GM18498 (cell line): ENCODE measurements at regions not wholly inside any gene's neighbourhood (a gene's known extent, or its start where the extent isn't known, plus 50 kb on each side); places are given as distances from the start of the nearest gene placed in this dataset.
"Not testable (repeated sequence)": the region's sequence is repeated elsewhere in the genome, so short reads cannot be mapped to it uniquely, and the experiment has no call there.

Experiments
- ATAC-seq: cut with Tn5 transposase; IDR thresholded peaks from one replicate; pipeline ENCODE4 v1.9.1; 2021; ENCODE audit warnings: mild to moderate bottlenecking, moderate library complexity; ENCODE audit not compliant: unreplicated experiment

DNA sequence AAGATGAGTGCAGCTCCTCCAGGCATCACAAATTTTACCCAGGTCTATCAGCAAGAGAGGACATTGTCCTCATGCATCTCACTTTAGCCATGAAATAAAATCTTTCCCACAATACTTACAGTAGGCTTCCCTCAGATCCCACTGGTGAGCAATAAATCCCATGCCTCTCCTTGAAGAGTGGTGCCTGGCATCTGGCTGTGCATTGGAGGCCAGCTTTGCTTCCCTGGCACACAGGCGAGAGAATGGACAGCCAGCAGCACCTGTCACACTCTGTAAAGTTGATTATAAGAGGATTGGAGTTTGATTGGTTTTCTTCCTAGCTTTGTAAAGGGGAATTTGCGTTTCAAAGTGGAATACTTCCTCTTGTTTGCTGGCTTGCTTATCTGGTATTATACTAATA is 1153.9 kb downstream of the AACS start:
- ATAC-seq = no peak

DNA sequence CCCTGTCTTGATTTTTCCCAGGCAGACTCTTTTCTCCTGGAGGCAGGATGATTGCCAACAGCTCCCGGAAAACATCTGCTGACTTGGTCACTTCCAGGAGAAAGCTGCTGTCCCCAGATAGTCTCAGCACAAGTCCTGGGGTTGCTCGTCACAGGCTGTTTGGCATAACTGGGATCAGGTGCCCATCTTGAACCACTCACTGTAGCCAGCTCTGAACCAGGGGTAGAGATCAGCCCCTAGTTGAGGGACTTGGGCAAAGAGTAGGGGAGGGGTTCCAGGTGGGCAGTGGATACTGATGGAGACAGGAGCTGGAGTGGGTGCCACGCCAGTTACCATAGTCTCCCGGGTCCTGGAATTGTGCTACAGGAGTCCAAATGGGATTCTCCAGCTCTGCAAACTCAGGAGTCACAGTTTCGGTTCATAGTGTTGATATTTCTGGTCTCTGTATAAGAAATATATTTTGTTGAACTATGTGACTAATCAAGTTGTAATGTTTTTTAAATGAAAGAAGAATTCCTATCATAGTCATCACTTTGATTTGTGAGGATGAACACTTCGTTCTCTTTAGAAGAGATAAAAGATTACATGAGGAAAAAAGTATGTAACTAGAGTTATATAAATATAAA is 1154.5 kb downstream of the AACS start:
- no peak for ATAC-seq

DNA sequence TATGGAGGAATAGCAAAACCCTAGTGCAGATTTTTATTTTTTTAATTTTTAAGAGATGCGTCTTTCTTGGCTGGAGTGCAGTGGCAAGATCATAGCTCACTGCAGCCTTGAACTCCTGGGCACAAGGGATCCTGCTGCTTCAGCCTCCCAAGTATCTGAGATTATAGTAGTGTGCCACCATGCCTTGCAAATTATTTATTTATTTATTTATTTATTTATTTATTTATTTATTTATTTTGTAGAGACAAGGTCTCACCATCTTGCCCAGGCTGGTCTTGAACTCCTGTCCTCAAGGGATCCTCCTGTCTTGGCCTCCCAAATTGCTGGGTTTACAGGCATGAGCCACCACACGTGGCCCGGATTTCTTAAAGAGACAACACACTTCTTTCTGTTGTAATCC is 1158.8 kb downstream of the AACS start:
- no peak for ATAC-seq

DNA sequence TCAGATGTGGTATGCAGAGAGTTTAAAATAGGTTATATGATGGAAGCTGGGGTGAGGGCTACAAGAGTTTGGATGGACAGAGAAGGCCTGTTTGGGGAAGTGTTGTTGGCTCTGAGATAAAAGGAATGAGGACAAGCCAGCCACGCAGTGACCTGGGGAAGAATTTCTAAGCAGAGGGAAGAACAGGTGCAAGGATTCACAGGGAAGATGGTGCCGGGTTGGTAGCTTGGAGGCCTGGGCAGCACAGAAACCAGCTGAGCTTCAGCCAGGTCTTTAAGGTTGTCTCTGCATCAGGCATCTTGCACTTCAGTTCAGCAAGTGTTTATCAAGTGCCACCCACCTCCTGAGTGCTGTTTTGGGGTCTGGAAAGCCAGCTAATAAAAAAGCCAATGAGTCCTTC is 1163.7 kb downstream of the AACS start:
- ATAC-seq = no peak

DNA sequence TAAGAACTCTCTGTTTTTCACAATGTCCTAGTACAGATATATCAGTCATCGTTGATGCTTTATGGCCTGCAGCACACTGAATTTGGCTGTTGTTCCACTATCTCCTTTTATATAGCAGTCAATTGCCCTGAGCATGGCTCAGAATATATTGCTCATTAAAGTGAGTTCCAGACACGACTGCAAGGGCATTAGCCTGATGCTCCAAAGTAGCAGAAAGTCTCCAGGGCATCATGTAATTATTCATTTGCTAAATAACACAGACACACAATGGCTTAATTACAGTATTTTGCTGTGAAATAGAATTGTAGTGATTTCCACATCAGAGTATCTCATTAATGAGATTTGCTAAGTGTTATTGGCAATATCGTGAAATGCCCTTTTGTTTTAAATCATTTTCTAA is 1167.5 kb downstream of the AACS start:
- no peak for ATAC-seq

DNA sequence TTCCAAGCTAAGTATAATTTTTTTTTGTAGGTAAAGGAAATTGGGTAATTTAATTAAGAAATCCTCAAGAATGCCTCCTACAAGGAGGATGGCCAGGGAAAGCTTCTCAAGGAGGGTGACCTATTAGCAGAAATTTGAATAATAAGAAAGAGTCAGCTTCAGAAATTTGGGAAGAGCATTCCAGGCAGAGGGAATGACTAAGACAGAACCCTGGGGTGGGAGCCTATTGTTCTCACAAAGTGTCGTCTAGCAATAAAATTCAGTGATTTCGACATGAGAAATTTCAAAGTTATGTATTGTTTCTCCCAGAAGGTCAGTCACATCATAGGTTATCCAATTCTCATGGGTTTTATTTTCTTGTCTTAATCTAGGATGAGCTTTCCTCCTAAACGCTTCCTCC is 1168.4 kb downstream of the AACS start:
- no peak for ATAC-seq

DNA sequence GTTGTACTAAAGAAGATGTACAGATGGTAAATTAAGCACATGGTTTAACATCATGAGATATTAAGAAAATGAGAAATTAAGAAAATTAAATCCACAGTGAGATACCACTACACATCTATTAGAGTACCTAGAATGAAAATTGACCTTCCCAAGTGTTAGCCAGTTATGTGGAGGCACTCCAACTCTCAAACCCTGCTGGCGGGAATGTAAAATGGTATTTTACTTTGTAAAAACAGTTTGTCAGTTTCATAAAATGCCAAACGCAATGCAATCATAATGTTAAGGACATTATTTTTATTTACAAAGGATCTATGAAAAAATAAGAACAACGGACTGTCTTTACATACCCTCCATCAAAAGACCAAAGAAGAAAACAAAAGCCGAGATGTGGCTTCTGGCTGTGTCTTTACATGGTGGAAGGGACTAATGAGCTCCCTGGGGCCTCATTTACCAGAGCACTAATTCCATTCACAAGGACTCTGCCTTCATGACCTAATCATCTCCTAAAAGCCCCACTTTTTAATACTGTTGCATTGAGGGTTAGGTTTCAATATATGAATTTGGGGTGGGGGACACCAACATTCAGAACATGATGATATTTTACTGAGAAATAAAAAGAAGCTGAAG is 1178.7 kb downstream of the AACS start:
- no peak for ATAC-seq

DNA sequence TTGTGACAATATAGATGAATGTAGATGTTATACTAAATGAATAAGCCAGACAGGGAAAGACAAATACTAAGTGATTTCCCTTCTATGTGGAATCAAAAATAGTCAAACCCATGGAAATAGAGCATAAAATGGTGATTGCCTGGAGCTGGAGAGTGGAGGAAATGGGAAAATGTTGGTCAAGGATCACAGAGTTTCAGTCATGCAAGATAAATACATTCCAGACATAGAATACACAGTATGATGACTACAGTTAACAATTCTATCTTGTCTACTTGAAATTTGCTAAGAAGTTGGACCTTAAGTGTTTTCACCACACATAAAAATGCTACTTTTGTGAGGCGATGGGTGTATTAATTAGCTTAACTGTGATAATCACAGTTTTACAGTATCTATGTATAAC is 1182.7 kb downstream of the AACS start:
- no peak for ATAC-seq

DNA sequence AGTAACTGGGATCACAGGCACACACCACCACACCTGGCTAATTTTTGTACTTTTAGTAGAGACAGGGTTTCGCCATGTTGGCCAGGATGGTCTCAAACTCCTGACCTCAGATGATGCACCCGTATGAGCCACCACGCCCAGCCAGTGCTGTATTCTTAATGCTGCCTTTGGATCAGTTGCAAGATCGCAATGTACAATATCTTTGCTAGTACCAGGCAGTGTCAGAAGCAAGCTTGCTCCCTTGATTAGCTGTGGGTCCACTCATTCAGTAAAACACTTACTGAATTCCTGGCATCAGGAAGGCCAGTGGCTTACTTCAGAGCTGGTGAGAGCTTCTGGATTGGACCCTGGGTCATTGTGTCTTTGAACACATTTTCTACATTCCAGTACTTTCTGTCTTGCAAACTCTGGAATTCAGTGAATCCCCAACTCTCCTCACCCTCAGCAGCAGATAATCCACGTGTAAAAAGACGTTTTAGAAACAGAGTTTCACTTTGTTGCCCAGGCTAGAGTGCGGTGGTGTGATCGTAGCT is 1183.7 kb downstream of the AACS start:
- no peak for ATAC-seq

DNA sequence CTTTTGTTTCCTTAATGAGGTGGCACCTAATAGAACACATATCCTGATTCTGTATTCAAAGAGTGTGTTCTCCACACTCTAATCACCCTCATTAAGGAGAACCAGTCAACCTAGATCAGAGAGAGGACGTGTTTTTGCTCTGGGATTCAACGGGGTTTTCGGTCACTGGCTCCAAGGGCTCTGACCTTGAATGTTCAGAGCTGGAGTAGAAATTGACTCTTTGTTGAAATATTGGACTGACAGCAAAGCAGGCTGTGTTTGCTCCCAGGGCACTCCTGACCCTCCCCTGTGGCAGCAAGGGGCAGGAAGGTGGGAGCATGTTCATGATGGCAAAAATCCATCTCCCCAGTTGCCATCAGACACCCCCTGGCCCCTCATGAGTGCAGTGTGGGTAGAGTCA is 1193.0 kb downstream of the AACS start:
- ATAC-seq = no peak

DNA sequence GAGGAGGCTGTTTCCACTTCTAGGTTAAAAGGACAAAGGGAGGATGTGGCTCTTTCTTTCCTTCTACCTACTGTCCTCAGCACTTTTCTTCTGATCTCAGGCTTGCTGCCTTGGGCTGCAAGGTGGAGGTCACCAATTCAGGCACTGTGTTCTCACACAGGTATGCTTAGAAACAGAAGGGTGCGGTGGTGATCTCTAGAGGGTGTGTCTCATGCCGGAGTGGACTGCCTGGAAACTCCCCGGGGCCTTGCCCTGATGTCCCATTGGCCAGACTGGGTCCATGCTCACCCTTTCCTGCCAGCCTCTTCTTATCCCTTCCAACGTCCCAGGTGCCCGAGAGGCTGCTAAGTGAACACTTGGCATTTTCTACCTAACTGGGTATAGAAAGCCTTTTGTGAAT is 1197.6 kb downstream of the AACS start:
- no peak for ATAC-seq

DNA sequence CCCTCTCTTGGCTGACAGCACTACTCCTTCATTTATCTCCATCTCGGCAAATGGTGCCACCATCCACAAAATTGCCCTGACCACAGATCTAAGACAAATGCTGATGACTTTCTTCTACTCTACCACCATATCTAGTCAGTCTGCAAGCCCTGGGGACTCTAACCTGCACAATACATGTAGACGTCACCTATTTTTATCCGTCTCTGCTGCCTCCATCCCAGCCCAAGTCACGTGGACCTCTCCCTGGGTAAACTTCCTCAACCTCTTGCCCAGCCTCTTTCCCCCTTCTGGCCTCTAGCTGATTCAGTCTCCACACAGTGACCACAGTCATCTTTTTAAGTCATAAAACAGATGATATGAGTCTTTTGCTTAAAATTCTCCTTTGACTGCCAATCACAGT is 1203.0 kb downstream of the AACS start:
- ATAC-seq = no peak

DNA sequence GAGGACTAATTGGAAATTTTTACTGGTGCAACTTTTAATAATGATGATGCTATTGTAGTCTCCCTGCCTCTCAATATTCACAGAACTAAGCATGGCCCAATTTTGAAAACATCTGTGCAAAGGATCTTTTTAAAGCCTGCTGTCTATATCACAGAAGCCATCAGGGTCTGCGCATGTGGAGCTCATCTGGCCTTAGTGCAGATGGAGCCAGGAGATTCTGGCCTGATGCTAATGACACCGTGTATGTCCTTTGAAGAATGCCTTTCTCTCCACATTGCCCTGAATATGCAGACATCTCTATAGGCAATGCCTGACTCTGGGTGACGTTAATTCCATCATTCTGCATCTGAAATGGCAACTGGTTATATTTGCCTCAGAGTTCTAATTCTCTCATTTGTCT is 1205.9 kb downstream of the AACS start:
- ATAC-seq = no peak

DNA sequence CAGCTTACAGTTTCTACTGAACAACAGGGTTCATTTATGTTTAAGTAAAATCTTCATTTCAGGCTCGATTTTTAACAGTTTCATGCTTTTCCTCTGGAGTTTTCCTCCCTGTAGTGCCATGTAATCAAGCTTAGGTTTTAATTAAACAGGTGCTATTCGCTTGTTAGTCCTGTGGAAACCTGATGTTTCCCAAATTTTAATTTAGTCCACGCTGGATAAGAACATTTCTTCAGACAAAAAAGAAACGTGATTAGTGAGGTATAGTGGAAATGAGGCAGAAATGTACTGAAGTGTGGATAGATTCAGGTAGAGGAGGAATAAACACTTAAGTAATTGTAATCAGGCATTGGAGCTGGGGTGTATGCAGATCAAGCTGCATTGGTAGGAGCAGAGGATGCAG is 1217.5 kb downstream of the AACS start:
- ATAC-seq = no peak

DNA sequence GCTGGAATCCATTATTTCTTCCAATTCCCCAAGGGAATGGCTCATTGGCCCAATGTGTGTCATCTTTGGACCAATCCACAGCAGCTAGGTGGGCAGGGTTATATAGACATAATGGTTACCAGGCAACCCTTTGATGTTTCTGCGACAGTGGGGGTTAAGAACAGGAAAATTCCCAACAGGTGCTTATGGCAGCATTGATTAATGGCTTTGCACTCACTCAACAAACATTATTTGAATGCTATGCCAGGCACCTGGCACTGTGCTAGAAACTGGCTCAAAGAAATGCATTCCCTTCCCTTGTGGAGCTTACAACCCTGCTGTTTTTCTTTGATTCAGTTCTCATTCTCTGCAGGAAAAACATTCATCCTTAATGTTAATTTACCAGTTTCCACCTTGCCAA is 1221.0 kb downstream of the AACS start:
- no peak for ATAC-seq

DNA sequence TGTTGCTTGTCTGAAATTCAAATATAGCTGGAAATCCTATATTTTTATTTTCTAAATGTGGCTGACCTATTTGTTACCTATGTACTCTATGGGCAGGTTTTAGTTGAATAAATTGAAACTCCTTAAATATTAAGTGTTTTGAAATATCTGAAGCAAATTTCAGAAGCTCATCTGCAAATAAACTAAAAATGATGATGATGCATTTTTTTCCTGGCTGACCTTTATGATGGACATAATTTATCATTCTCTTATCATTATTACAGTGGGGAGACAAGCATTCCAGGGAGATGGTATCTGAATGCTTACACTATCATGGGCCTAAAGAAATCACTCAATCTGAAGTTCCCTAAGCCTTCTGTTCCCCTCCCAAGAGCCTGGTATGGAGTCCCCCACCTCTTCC is 1225.2 kb downstream of the AACS start:
- no peak for ATAC-seq

DNA sequence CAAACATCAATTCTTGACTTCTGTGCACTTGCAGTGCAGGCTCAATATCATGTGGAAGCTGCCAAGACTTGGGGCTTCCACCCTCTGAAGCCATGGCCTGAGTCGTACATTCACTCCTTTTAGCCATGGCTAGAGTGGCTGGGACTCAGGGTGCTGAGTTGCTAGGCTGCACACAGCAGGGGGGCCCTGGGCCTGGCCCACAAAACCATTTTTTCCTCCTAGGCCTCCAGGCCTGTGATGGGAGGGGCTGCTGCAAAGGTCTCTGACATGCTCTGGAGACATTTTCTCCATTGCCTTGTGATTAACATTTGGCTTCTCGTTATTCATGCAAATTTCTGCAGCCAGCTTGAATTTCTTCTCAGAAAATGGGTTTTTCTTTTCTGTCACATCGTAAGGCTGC is 1226.8 kb downstream of the AACS start:
- ATAC-seq = not testable (repeated sequence)

DNA sequence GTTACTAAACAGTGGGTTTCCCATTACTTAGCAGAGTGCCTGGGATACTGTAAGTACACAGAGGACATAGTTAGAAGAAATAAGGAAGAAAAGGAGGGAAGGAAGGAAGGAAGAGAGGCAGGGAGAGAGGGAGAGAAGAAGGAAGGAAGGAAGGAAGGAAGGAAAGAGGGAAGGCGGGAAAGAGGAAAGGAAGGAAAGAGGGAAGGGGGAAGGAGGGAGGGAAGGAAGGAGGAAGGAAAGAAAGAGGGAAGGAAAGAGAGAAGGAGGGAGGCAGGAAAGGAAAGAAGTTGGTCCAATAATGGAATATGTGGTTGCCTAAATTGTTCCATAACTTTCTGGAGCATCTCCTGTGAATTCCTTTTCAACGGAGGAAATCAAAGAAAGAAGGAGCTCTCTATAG is 1230.4 kb downstream of the AACS start:
- no peak for ATAC-seq

DNA sequence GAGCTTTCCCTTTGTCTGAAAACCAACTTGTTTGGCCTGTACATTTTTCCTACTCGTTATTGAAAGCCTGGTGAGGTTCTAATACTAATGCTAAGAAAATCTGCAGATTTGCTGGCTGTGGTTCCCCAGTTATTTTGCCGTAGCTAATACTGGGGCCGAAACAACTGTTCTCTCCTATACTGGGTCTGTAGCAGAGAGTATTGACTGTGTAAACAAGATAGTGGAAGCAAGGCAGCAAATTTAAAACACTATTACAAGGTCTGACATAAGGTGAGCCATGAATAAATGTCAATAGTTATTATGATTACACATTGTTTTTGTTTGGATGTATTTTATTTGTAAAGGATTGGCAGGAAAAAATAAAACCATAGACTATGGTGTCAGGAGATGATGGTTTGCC is 1244.0 kb downstream of the AACS start:
- ATAC-seq = no peak

DNA sequence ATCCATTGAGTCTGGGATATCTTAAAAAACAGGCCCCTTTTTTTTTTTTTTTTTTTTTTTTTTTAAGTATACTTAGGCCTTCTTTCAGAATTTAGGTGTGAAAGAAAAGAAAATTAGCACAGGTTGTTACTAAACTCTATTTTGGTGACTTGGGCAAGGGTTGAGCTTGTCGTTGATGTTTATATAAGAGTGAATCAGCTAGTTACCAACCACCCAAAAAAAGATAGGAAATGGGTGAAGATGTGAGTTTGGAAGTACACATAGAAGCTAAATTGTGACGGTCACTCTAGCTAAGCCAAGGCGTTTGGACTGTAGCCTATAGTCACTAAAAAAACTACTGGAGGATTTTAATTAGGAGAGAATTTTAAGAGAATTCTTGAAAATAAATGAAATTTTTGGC is 1247.2 kb downstream of the AACS start:
- no peak for ATAC-seq

DNA sequence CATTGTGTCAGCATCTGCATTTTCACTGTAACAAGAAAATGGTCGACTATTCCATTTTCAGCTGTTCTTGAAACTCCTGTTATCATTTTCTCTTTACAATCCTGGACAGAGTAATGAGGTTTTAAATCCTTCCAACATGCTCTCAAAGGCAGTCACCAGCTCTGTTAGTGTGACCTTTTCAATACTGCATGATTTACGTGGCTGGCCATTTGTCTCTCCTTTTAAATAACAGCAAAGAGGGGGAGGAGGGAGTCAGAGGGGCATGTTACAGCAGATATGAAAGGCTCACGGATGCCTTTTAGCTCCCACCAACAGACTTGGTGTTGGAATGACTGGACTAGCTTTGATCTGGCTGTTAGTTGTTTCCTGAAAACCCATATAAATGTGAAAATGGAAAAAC is 1251.2 kb downstream of the AACS start:
- no peak for ATAC-seq

DNA sequence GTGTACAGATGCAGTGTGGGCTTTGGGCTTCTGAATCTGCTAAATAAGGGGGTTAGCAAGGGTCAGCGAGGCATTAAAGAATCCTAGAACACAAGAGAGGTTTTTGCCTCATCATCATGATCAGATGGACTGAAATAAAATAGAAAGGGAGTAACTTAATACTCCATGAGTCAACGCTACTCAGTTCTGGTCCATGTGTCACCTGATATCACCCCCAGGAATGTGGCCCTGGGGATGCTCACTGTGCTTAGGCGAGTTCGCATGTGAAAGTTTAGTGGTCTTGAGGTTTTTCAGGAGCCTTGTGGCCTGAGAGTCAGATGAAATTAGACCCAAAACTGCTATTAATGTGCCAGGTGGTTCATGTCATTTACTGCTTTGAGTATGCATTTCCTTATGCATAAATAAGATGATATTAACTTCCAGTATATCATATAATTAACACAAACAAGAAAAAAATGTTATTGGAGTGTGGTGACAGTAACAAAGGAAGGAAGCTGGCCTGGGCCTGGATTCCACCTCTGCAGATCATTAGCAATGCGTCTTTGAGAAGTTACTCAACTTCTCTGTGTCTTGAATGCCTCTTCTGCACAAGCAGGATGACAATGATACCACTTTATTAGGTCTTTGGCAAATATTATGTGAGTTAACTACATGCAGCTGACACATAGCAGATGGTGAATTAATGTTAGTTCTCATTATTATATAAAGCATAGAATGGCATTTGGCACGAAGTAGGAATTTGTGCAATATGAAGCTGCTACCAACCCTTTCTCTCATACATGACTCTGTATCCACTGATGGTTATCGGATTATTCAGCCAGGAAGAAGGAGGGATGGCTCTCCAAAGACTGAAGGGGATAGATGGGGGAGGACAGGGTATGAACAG is 1272.6 kb downstream of the AACS start:
- no peak for ATAC-seq
